ENCODE measurements at regions not wholly inside any gene's neighbourhood (a gene's known extent, or its start where the extent isn't known, plus 50 kb on each side); places are given as distances from the start of the nearest gene placed in this dataset.

- TF ChIP-seq EZH2phosphoT487 (IDR thresholded peaks at IDR 0.05; ENCODE audit: low read depth) (no peak), CTCF (IDR thresholded peaks at IDR 0.05; ENCODE audit: low read depth, low read length) (no peak)
Measured at GRCh38 chr17:63278728-63279442, 167.2 kb downstream of the CYB561 start.

Data from OCI-LY3 (cell line).